HEK293T (cell line): ENCODE measurements at regions not wholly inside any gene's neighbourhood (a gene's known extent, or its start where the extent isn't known, plus 50 kb on each side); places are given as distances from the start of the nearest gene placed in this dataset.

ENCODE experiments used
- CTCF ChIA-PET: fragments of 350-600 bp; formaldehyde crosslinking; extraction: SDS; loops from one replicate; lab custom pipeline; 2021; ENCODE audit warnings: antibody characterized with exemption, inconsistent platforms; lab: Yijun Ruan, JAX
- POLR2A ChIA-PET: fragments of 350-600 bp; formaldehyde crosslinking; extraction: SDS; loops from one replicate; lab custom pipeline; 2020; ENCODE audit warnings: antibody characterized with exemption, inconsistent platforms; lab: Yijun Ruan, JAX
- DNase-seq: peaks from one replicate; pipeline ENCODE4 v3.0.0; 2012; ENCODE audit warnings: mixed read lengths; ENCODE audit errors: extremely low spot score
- ARNT ChIP-seq: fragments of 450-650 bp; IDR thresholded peaks from 2 replicates; pipeline ENCODE4 v1.6.1; 2017; ENCODE audit warnings: mild to moderate bottlenecking
- BHLHE40 ChIP-seq: fragments of 450-650 bp; IDR thresholded peaks from 2 replicates; pipeline ENCODE4 v1.6.1; 2016; ENCODE audit warnings: mild to moderate bottlenecking, moderate library complexity, borderline replicate concordance
- CTBP1 ChIP-seq: fragments of 450-650 bp; IDR thresholded peaks from 2 replicates; pipeline ENCODE4 v1.6.1; 2016; ENCODE audit warnings: borderline replicate concordance
- ELF4 ChIP-seq: fragments of 450-650 bp; IDR thresholded peaks from 2 replicates; pipeline ENCODE4 v1.6.1; 2017; ENCODE audit warnings: antibody characterized with exemption
- FOXA1 ChIP-seq: fragments of 450-650 bp; IDR thresholded peaks from 2 replicates; pipeline ENCODE4 v1.6.1; 2016; ENCODE audit warnings: mild to moderate bottlenecking
- FOXK2 ChIP-seq: fragments of 450-650 bp; IDR thresholded peaks from 2 replicates; pipeline ENCODE4 v1.6.1; 2016; ENCODE audit warnings: mild to moderate bottlenecking
- FOXM1 ChIP-seq: fragments of 450-650 bp; IDR thresholded peaks from 2 replicates; pipeline ENCODE4 v1.6.1; 2017; ENCODE audit warnings: mild to moderate bottlenecking, borderline replicate concordance
- HDGF ChIP-seq: fragments of 450-650 bp; IDR thresholded peaks from 2 replicates; pipeline ENCODE4 v1.6.1; 2017; ENCODE audit warnings: antibody characterized with exemption, borderline replicate concordance
- L3MBTL2 ChIP-seq: fragments of 450-650 bp; conservative IDR thresholded peaks from 2 replicates; pipeline ENCODE4 v1.6.1; 2016; ENCODE audit warnings: mild to moderate bottlenecking
- LEF1 ChIP-seq: fragments of 450-650 bp; IDR thresholded peaks from 2 replicates; pipeline ENCODE4 v1.6.1; 2017; ENCODE audit warnings: mild to moderate bottlenecking, borderline replicate concordance
- NFRKB ChIP-seq: fragments of 450-650 bp; IDR thresholded peaks from 2 replicates; pipeline ENCODE4 v1.6.1; 2016; ENCODE audit warnings: mild to moderate bottlenecking, moderate library complexity
- PKNOX1 ChIP-seq: fragments of 450-650 bp; IDR thresholded peaks from 2 replicates; pipeline ENCODE4 v1.6.1; 2016
- SP1 ChIP-seq: fragments of 450-650 bp; IDR thresholded peaks from 2 replicates; pipeline ENCODE4 v1.6.1; 2017
- SUZ12 ChIP-seq: fragments of 450-650 bp; IDR thresholded peaks from 2 replicates; pipeline ENCODE4 v1.6.1; 2016; ENCODE audit warnings: mild to moderate bottlenecking
- TARDBP ChIP-seq: fragments of 450-650 bp; IDR thresholded peaks from 2 replicates; pipeline ENCODE4 v1.6.1; 2016
- ZNF384 ChIP-seq: fragments of 450-650 bp; IDR thresholded peaks from 2 replicates; pipeline ENCODE4 v1.6.1; 2016

- DNase-seq: no peak
- TF ChIP-seq L3MBTL2 (no peak), CTBP1 (no peak), HDGF (no peak), SP1 (no peak), FOXA1 (no peak), ELF4 (no peak), ZNF384 (no peak), LEF1 (no peak), FOXK2 (no peak), NFRKB (no peak), PKNOX1 (no peak), ARNT (no peak), FOXM1 (no peak), SUZ12 (no peak), BHLHE40 (no peak), TARDBP (no peak)
- CTCF ChIA-PET: no interaction called here
- POLR2A ChIA-PET: no interaction called here
Measured at GRCh38 chr18:66966171-66966570, 362.3 kb upstream of the CDH19 start.

- TF ChIP-seq FOXA1 (no peak), PKNOX1 (no peak), ELF4 (no peak), ARNT (no peak), SUZ12 (no peak), LEF1 (no peak), ZNF384 (no peak), FOXM1 (no peak), FOXK2 (no peak), HDGF (no peak), CTBP1 (no peak), NFRKB (no peak), BHLHE40 (no peak), L3MBTL2 (no peak), SP1 (no peak), TARDBP (no peak)
- POLR2A ChIA-PET: no interaction called here
- CTCF ChIA-PET: no interaction called here
- no peak for DNase-seq
Measured at GRCh38 chr18:66958309-66958708, 354.4 kb upstream of the CDH19 start.

- CTCF ChIA-PET: no interaction called here
- POLR2A ChIA-PET: no interaction called here
- no peak for TF ChIP-seq ELF4
- no peak for DNase-seq
Measured at GRCh38 chr18:66951750-66952149, 347.9 kb upstream of the CDH19 start.

- no peak for TF ChIP-seq TARDBP
- no peak for TF ChIP-seq PKNOX1
- TF ChIP-seq ZNF384: no peak
- TF ChIP-seq CTBP1: no peak
- no peak for TF ChIP-seq BHLHE40
- no peak for TF ChIP-seq NFRKB
- TF ChIP-seq ARNT: no peak
- no peak for TF ChIP-seq SUZ12
- no peak for TF ChIP-seq HDGF
- TF ChIP-seq ELF4: no peak
- TF ChIP-seq FOXK2: no peak
- TF ChIP-seq FOXM1: no peak
- no peak for TF ChIP-seq L3MBTL2
- TF ChIP-seq SP1: no peak
- no peak for TF ChIP-seq LEF1
- no peak for TF ChIP-seq FOXA1
- ChIA-PET CTCF (no interaction called here), POLR2A (no interaction called here)
- DNase-seq: no peak
Measured at GRCh38 chr18:66949419-66949818, 345.5 kb upstream of the CDH19 start.

- ChIA-PET POLR2A (no interaction called here), CTCF (no interaction called here)
- TF ChIP-seq PKNOX1 (no peak), FOXM1 (no peak), BHLHE40 (no peak), HDGF (no peak), LEF1 (no peak), SUZ12 (no peak), ELF4 (no peak), ARNT (no peak), L3MBTL2 (no peak), FOXA1 (no peak), SP1 (no peak), FOXK2 (no peak), CTBP1 (no peak)
- DNase-seq: no peak
Measured at GRCh38 chr18:66937546-66937945, 333.7 kb upstream of the CDH19 start.

GRCh38 chr18:66931010-66931409, 327.1 kb upstream of the CDH19 start:
- no peak for DNase-seq
- ChIA-PET POLR2A (no interaction called here), CTCF (no interaction called here)
- no peak for TF ChIP-seq HDGF
- TF ChIP-seq BHLHE40: no peak
- TF ChIP-seq ELF4: no peak
